ENCODE measurements at regions not wholly inside any gene's neighbourhood (a gene's known extent, or its start where the extent isn't known, plus 50 kb on each side); places are given as distances from the start of the nearest gene placed in this dataset.

- H4K20me1 ChIP-seq (ENCODE audit: insufficient read depth, low read length), result no peaks in the 10 kb centered on the region
- H3K4me3 Mint-ChIP-seq, result no peak overlapping the region
- no peaks in the 10 kb centered on the region for H3K79me2 ChIP-seq (ENCODE audit: insufficient read depth, low read length)
- H3K9me3 Mint-ChIP-seq, result peaks cover 2 to 19% (median 11%) of the 10 kb centered on the region in 7 donors
- 100% methylated on average over 1 of the region's 4 CpGs for WGBS (ENCODE audit: insufficient coverage)
- no peak overlapping the region for H3K4me3 ChIP-seq (replicated peaks in 1 of 3; ENCODE audit: low read depth in 2 of 3, low read length in 3 of 3)
- DNase-seq, result no peak
- H3K27me3 ChIP-seq (ENCODE audit: control insufficient read depth in 2 of 2, insufficient read depth in 2 of 2, low read length in 2 of 2), result no peaks in the 10 kb centered on the region
- H3K36me3 Mint-ChIP-seq, result no peaks in the 10 kb centered on the region
- no peak for TF ChIP-seq CTCF (IDR thresholded peaks at IDR 0.05)
- peaks cover 0 to 5% (median 0%) of the 10 kb centered on the region in 3 donors for H3K27me3 Mint-ChIP-seq (ENCODE audit: low read depth in 3 of 3)
- intact Hi-C loops (cut with micrococcal nuclease), result no loop called here
- H3K9me3 ChIP-seq (replicated peaks in 1 of 2; ENCODE audit: control insufficient read depth in 1 of 2, insufficient read depth in 1 of 2, low read length in 2 of 2), result peaks cover 11 to 19% of the 10 kb centered on the region in 2 donors
- H3K4me1 ChIP-seq (ENCODE audit: control insufficient read depth in 1 of 2, insufficient read depth in 2 of 2, low read length in 2 of 2), result no peaks in the 10 kb centered on the region
- no peak overlapping the region for H2AFZ ChIP-seq (ENCODE audit: insufficient read depth, low read depth, low read length, poor library complexity, severe bottlenecking)
- H3K4me1 Mint-ChIP-seq, result no peaks in the 10 kb centered on the region
- no peaks in the 10 kb centered on the region for H3K36me3 ChIP-seq (replicated peaks in 1 of 2; ENCODE audit: control insufficient read depth in 1 of 2, insufficient read depth in 2 of 2, low read length in 2 of 2)
- H3K27ac ChIP-seq (ENCODE audit: low read depth in 1 of 2, low read length in 2 of 2), result no peak overlapping the region
- no peak overlapping the region for H3K9ac ChIP-seq (ENCODE audit: insufficient read depth, low read length, poor library complexity, severe bottlenecking)
- no peak overlapping the region for H3K27ac Mint-ChIP-seq
- H3K4me2 ChIP-seq (replicated peaks; ENCODE audit: extremely low read depth, low read length, poor library complexity, severe bottlenecking), result no peak overlapping the region
Observed at GRCh38 chr13:34507630-34508029, 434.4 kb upstream of the NBEA start.

- Histone ChIP-seq H3K9me3 (replicated peaks in 1 of 2; ENCODE audit: control insufficient read depth in 1 of 2, insufficient read depth in 1 of 2, low read length in 2 of 2) (peaks cover 18 to 23% of the 10 kb centered on the region in 2 donors), H3K27me3 (ENCODE audit: control insufficient read depth in 2 of 2, insufficient read depth in 2 of 2, low read length in 2 of 2) (no peaks in the 10 kb centered on the region), H3K27ac (ENCODE audit: low read depth in 1 of 2, low read length in 2 of 2) (no peak overlapping the region), H2AFZ (ENCODE audit: insufficient read depth, low read depth, low read length, poor library complexity, severe bottlenecking) (no peak overlapping the region), H3K9ac (ENCODE audit: insufficient read depth, low read length, poor library complexity, severe bottlenecking) (no peak overlapping the region), H3K36me3 (replicated peaks in 1 of 2; ENCODE audit: control insufficient read depth in 1 of 2, insufficient read depth in 2 of 2, low read length in 2 of 2) (no peaks in the 10 kb centered on the region), H3K79me2 (ENCODE audit: insufficient read depth, low read length) (no peaks in the 10 kb centered on the region), H4K20me1 (ENCODE audit: insufficient read depth, low read length) (no peaks in the 10 kb centered on the region), H3K4me2 (replicated peaks; ENCODE audit: extremely low read depth, low read length, poor library complexity, severe bottlenecking) (no peak overlapping the region), H3K4me1 (ENCODE audit: control insufficient read depth in 1 of 2, insufficient read depth in 2 of 2, low read length in 2 of 2) (no peaks in the 10 kb centered on the region), H3K4me3 (replicated peaks in 1 of 3; ENCODE audit: low read depth in 2 of 3, low read length in 3 of 3) (no peak overlapping the region)
- Mint-ChIP-seq H3K36me3 (no peaks in the 10 kb centered on the region), H3K4me3 (no peak overlapping the region), H3K4me1 (no peaks in the 10 kb centered on the region), H3K27ac (no peak overlapping the region), H3K9me3 (peaks cover 2 to 18% (median 8%) of the 10 kb centered on the region in 7 donors), H3K27me3 (ENCODE audit: low read depth in 3 of 3) (peaks cover 0 to 5% (median 0%) of the 10 kb centered on the region in 3 donors)
- TF ChIP-seq CTCF (IDR thresholded peaks at IDR 0.05), result no peak
- DNase-seq, result no peak
- no CpG with 5 or more reads among the region's 3 CpGs for WGBS (ENCODE audit: insufficient coverage)
- intact Hi-C loops (cut with micrococcal nuclease), result no loop called here
Observed at GRCh38 chr13:34512817-34513216, 429.3 kb upstream of the NBEA start.
